ENCODE measurements at regions not wholly inside any gene's neighbourhood (a gene's known extent, or its start where the extent isn't known, plus 50 kb on each side); places are given as distances from the start of the nearest gene placed in this dataset.

DNA sequence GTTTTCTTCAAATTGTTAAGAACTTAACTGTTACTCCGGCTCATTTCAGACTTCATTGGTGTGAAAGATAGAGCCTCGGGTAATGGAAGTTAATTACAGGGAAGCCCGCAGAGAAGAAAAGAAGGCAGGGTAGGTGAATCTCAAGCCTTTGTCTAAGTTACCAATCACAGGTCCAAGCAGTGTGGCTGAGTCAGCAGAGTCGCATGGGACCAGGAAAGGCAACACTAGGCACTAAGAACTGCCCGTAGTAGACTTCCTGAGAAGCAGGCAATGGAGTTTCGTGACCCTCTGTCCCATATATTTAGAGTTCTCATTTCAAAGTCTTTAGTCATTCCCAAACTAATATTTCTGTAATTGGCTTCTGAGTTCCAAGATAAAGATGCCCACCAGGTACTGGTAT is 122.9 kb upstream of the STT3B start:
- no peaks in the 10 kb centered on the region for H3K9me3 ChIP-seq
- no peaks in the 10 kb centered on the region for H3K4me1 ChIP-seq
- no peak for TF ChIP-seq POLR2A (IDR thresholded peaks at IDR 0.05)
- TF ChIP-seq, protein P1, sequence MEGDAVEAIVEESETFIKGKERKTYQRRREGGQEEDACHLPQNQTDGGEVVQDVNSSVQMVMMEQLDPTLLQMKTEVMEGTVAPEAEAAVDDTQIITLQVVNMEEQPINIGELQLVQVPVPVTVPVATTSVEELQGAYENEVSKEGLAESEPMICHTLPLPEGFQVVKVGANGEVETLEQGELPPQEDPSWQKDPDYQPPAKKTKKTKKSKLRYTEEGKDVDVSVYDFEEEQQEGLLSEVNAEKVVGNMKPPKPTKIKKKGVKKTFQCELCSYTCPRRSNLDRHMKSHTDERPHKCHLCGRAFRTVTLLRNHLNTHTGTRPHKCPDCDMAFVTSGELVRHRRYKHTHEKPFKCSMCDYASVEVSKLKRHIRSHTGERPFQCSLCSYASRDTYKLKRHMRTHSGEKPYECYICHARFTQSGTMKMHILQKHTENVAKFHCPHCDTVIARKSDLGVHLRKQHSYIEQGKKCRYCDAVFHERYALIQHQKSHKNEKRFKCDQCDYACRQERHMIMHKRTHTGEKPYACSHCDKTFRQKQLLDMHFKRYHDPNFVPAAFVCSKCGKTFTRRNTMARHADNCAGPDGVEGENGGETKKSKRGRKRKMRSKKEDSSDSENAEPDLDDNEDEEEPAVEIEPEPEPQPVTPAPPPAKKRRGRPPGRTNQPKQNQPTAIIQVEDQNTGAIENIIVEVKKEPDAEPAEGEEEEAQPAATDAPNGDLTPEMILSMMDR (IDR thresholded peaks at IDR 0.05), result no peak
- intact Hi-C loops (cut with DNase I), result no loop called here
- DNase-seq, result no peak
- 85 to 89% methylated on average over 6 of the region's 6 CpGs for WGBS, 2 donors
- no peaks in the 10 kb centered on the region for H3K27me3 ChIP-seq
- H3K36me3 ChIP-seq, result no peaks in the 10 kb centered on the region
- H3K27ac ChIP-seq, result no peak overlapping the region
- no peak overlapping the region for H3K4me3 ChIP-seq

DNA sequence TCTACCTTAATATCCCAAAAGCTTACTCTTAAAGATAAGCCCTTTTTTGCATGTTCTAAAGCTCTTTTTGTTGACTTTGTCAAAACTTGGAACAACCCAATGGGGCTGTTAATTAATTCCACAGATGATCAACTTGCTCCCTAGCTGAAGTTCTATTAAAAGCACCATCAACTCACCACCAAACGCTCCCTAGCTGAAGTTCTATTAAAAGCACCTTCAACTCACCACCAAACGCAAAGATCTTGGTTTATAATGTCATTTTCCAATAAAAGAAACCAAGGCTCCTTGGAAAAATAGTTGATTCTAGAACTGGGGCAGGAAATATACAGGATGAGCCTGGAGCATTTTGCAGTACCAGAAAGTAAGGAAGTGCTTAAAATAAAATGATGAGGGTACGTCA is 122.3 kb upstream of the STT3B start:
- 55 to 80% methylated on average over 3 of the region's 3 CpGs for whole genome bisulfite sequencing, 2 donors
- Histone ChIP-seq H3K27ac (no peak overlapping the region), H3K4me3 (no peak overlapping the region), H3K27me3 (no peaks in the 10 kb centered on the region), H3K4me1 (no peaks in the 10 kb centered on the region), H3K9me3 (no peaks in the 10 kb centered on the region), H3K36me3 (no peaks in the 10 kb centered on the region)
- intact Hi-C loops (cut with DNase I), result no loop called here
- TF ChIP-seq, protein P1 (IDR thresholded peaks at IDR 0.05), result no peak
- TF ChIP-seq POLR2A (IDR thresholded peaks at IDR 0.05), result no peak
- DNase-seq, result no peak

DNA sequence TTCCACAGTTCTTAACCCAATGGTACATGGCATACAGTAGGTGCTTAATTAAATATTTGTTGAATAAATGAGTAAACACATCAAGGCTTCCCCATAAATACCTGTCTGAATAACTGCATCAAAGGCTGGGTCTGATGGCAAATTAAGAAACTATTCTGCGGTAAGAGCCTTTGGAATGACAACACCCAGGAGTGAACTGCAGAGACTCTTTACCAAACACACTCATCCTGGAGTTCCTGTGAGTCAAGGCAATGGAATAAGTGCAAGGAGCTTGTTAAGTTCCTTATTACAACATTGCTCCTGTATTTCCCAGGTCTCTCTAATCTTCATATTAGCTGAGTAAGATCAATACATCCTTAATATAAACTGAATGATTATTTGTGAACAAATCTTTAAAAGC is 119.9 kb upstream of the STT3B start:
- DNase-seq, result no peak
- no peaks in the 10 kb centered on the region for H3K9me3 ChIP-seq
- no peaks in the 10 kb centered on the region for H3K27me3 ChIP-seq
- intact Hi-C loops (cut with DNase I), result no loop called here
- no peak overlapping the region for H3K27ac ChIP-seq
- 82 to 89% methylated on average over 1 of the region's 1 CpG for WGBS, 2 donors
- H3K4me3 ChIP-seq, result no peak overlapping the region
- H3K4me1 ChIP-seq, result no peaks in the 10 kb centered on the region
- TF ChIP-seq, protein P1 (IDR thresholded peaks at IDR 0.05), result no peak
- no peak for TF ChIP-seq POLR2A (IDR thresholded peaks at IDR 0.05)
- no peaks in the 10 kb centered on the region for H3K36me3 ChIP-seq

DNA sequence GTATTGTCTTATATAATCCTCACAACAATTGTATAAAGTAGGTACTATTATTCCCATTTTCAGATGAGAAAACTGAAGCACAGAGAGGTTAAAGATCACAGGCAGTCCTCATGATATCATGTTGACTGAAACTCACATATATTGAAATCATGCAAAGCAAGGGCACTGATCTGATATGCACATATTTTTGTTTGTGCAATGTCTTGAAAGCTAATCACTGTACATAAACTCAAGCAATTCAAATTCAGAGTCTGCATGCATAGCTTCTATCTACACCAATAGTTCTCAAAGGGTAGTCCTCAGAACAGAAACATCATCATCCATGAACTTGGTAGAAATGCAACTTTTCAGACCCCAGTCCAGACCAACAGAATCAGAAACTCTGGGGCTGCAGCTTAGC is 119.2 kb upstream of the STT3B start:
- Histone ChIP-seq H3K27ac (no peak overlapping the region), H3K4me1 (no peaks in the 10 kb centered on the region), H3K36me3 (no peaks in the 10 kb centered on the region), H3K27me3 (no peaks in the 10 kb centered on the region), H3K9me3 (no peaks in the 10 kb centered on the region), H3K4me3 (no peak overlapping the region)
- intact Hi-C loops (cut with DNase I), result no loop called here
- TF ChIP-seq, protein P1 (IDR thresholded peaks at IDR 0.05), result no peak
- no peak for TF ChIP-seq POLR2A (IDR thresholded peaks at IDR 0.05)
- no peak for DNase-seq

DNA sequence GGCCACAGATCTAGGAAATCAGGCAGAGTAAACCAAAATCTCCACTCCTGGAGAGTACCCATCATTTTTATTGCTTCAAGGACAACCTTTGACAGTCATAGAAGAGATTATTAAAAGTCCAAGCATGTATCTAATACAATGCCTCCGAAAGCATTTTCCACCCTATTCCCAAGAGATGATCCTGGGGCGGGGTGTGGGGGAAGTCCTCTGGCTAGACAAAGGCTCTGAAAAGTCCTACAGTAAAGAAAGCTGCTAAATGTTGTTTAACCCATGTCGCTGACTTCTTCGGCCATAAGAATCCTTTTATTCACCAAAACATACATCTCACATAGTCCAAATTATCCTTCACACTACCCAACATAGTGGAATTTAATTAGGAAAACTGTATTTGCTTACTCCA is 115.7 kb upstream of the STT3B start:
- Histone ChIP-seq H3K4me1 (no peaks in the 10 kb centered on the region), H3K9me3 (no peaks in the 10 kb centered on the region), H3K27me3 (no peaks in the 10 kb centered on the region), H3K36me3 (no peaks in the 10 kb centered on the region), H3K27ac (no peak overlapping the region), H3K4me3 (no peak overlapping the region)
- WGBS, 2 donors, result 69 to 73% methylated on average over 4 of the region's 4 CpGs
- no peak for TF ChIP-seq POLR2A (IDR thresholded peaks at IDR 0.05)
- TF ChIP-seq, protein P1 (IDR thresholded peaks at IDR 0.05), result no peak
- DNase-seq, result no peak
- intact Hi-C loops (cut with DNase I), result no loop called here

All from esophagus squamous epithelium (tissue), 5 donors.